ENCODE measurements at regions not wholly inside any gene's neighbourhood (a gene's known extent, or its start where the extent isn't known, plus 50 kb on each side); places are given as distances from the start of the nearest gene placed in this dataset.

- Histone ChIP-seq H3K9me3 (peaks cover 4% of the 10 kb centered on the region; the same call in 1 of the 3 replicates), H3K4me1 (no peaks in the 10 kb centered on the region), H3K4me2 (no peak overlapping the region), H3K4me3 (no peak overlapping the region), H3K27ac (no peak overlapping the region)
- POLR2A ChIA-PET, result no interaction called here
- TF ChIP-seq GATA3 (IDR thresholded peaks at IDR 0.05; ENCODE audit: borderline replicate concordance) (no peak), CHD2 (IDR thresholded peaks at IDR 0.05; ENCODE audit: low read length, partially characterized antibody) (no peak), ZSCAN20 (CRISPR knock-in tag; IDR thresholded peaks at IDR 0.05) (no peak), HES2 (IDR thresholded peaks at IDR 0.05) (no peak), CBX8 (IDR thresholded peaks at IDR 0.05) (no peak), MAFK (IDR thresholded peaks at IDR 0.05; ENCODE audit: partially characterized antibody) (no peak), HOXA7 (CRISPR knock-in tag; IDR thresholded peaks at IDR 0.05) (no peak), ATOH8 (CRISPR knock-in tag; IDR thresholded peaks at IDR 0.05; ENCODE audit: low read depth) (no peak), FOSL2 (IDR thresholded peaks at IDR 0.05) (no peak), FOSL2 (CRISPR knock-in tag; IDR thresholded peaks at IDR 0.05) (no peak), KDM1A (IDR thresholded peaks at IDR 0.05; ENCODE audit: low read depth) (no peak), ZC3H11A (IDR thresholded peaks at IDR 0.05) (no peak), EP300 (IDR thresholded peaks at IDR 0.05) (no peak), NPAS2 (CRISPR knock-in tag; IDR thresholded peaks at IDR 0.05; ENCODE audit: borderline replicate concordance) (no peak), ZNF302 (CRISPR knock-in tag; IDR thresholded peaks at IDR 0.05) (no peak), RNF2 (IDR thresholded peaks at IDR 0.05; ENCODE audit: borderline replicate concordance, low read depth) (no peak), EHMT2 (IDR thresholded peaks at IDR 0.05; ENCODE audit: low read depth) (no peak)
- no peak for ATAC-seq
- CTCF ChIA-PET, result no interaction called here
- DNase-seq (ENCODE audit: low read depth in 1 of 2, low spot score in 1 of 2), result no peak
- 27% methylated on average over 8 of the region's 8 CpGs for WGBS (ENCODE audit: missing lambda C conversion rate)
- FAIRE-seq, result no peak
Observed at GRCh38 chrX:1062351-1062750, 150.1 kb downstream of the CRLF2 start.

GRCh38 chrX:1060562-1060960 is 151.9 kb downstream of the CRLF2 start:
- peaks cover 4% of the 10 kb centered on the region; the same call in 1 of the 3 replicates for H3K9me3 ChIP-seq
- H3K27ac ChIP-seq, result no peak overlapping the region
- H3K4me1 ChIP-seq, result no peaks in the 10 kb centered on the region
- TF ChIP-seq HMGXB4 (CRISPR knock-in tag; IDR thresholded peaks at IDR 0.05; ENCODE audit: borderline replicate concordance) (no peak), REST (IDR thresholded peaks at IDR 0.05) (no peak), EHF (CRISPR knock-in tag; IDR thresholded peaks at IDR 0.05) (no peak)
- ATAC-seq, result no peak
- DNase-seq (ENCODE audit: low read depth in 1 of 2, low spot score in 1 of 2), result no peak
- H3K4me3 ChIP-seq, result no peak overlapping the region
- 52% methylated on average over 7 of the region's 7 CpGs for WGBS (ENCODE audit: missing lambda C conversion rate)
- no peak for FAIRE-seq
- ChIA-PET POLR2A (no interaction called here), CTCF (no interaction called here)
- H3K4me2 ChIP-seq, result no peak overlapping the region
